Activated CD8-positive, alpha-beta T cell treated with anti-CD3 and anti-CD28 coated beads for 36 hours (primary cell): ENCODE measurements at regions not wholly inside any gene's neighbourhood (a gene's known extent, or its start where the extent isn't known, plus 50 kb on each side); places are given as distances from the start of the nearest gene placed in this dataset.

Experiments
- ATAC-seq: fragments of 200-7000 bp; cut with Tn5 transposase; one replicate; pipeline ENCODE4 v1.10.0; 2021; ENCODE audit warnings: mild to moderate bottlenecking, moderate library complexity
- CTCF ChIA-PET: fragments of 350-600 bp; sonication (Branson Sonifier 250); formaldehyde crosslinking; loops from one replicate; lab custom pipeline; 2021; ENCODE audit warnings: antibody characterized with exemption; lab: Charles Lee
- POLR2A ChIA-PET: fragments of 350-600 bp; sonication (Branson Sonifier 250); formaldehyde crosslinking; loops from one replicate; lab custom pipeline; 2021; ENCODE audit warnings: antibody characterized with exemption; lab: Charles Lee
- DNase-seq: peaks from one replicate; pipeline ENCODE4 v3.0.0-alpha.2; 2020
- H3K27ac Mint-ChIP-seq: one replicate; pipeline ENCODE4 v1.8.0; 2021; ENCODE audit warnings: mild to moderate bottlenecking, mixed read lengths
- H3K27me3 Mint-ChIP-seq: one replicate; pipeline ENCODE4 v1.8.0; 2021; ENCODE audit warnings: mixed read lengths
- H3K36me3 Mint-ChIP-seq: one replicate; pipeline ENCODE4 v1.8.0; 2021; ENCODE audit warnings: low read depth, mixed read lengths
- H3K4me1 Mint-ChIP-seq: one replicate; pipeline ENCODE4 v1.8.0; 2021; ENCODE audit warnings: low read depth, mixed read lengths
- H3K4me3 Mint-ChIP-seq: one replicate; pipeline ENCODE4 v1.8.0; 2021; ENCODE audit warnings: mild to moderate bottlenecking, moderate library complexity, mixed read lengths
- H3K9me3 Mint-ChIP-seq: one replicate; pipeline ENCODE4 v1.8.0; 2021; ENCODE audit warnings: mixed read lengths
- CTCF ChIP-seq: fragments of 200-600 bp; IDR thresholded peaks from one replicate; pipeline ENCODE4 v1.8.0; 2022; ENCODE audit warnings: antibody characterized with exemption, mild to moderate bottlenecking
- intact Hi-C: fragments of 100-400 bp; cut with micrococcal nuclease; formaldehyde crosslinking; loops from one replicate; pipeline ENCODE4 v1.10.0; 2022

GRCh38 chr6:93515736-93516135 lies 96.4 kb upstream of the EPHA7 start:
- no peak overlapping the region for H3K27ac Mint-ChIP-seq
- H3K9me3 Mint-ChIP-seq, result peaks cover 6% of the 10 kb centered on the region
- ATAC-seq (no peak), DNase-seq (no peak)
- no peak overlapping the region for H3K4me3 Mint-ChIP-seq
- no peak for TF ChIP-seq CTCF
- H3K36me3 Mint-ChIP-seq, result no peaks in the 10 kb centered on the region
- H3K27me3 Mint-ChIP-seq, result no peaks in the 10 kb centered on the region
- ChIA-PET CTCF (no interaction called here), POLR2A (no interaction called here)
- intact Hi-C loops, result no loop called here
- no peaks in the 10 kb centered on the region for H3K4me1 Mint-ChIP-seq

- CTCF ChIA-PET, result no interaction called here
These were observed 79.4 kb upstream of the EPHA7 start for GRCh38 chr6:93498713-93499112.

GRCh38 chr6:93496548-93496947 lies 77.2 kb upstream of the EPHA7 start:
- Mint-ChIP-seq H3K4me3 (no peak overlapping the region), H3K27ac (no peak overlapping the region), H3K4me1 (no peaks in the 10 kb centered on the region), H3K36me3 (no peaks in the 10 kb centered on the region), H3K9me3 (peaks cover 2% of the 10 kb centered on the region), H3K27me3 (no peaks in the 10 kb centered on the region)
- ATAC-seq (no peak), DNase-seq (no peak)
- TF ChIP-seq CTCF, result no peak
- POLR2A ChIA-PET, result no interaction called here
- intact Hi-C loops, result no loop called here
- CTCF ChIA-PET, result no interaction called here

More at GRCh38 chr6:93498713-93499112, 79.4 kb upstream of the EPHA7 start:
- ATAC-seq (no peak), DNase-seq (no peak)
- H3K9me3 Mint-ChIP-seq, result peaks cover 2% of the 10 kb centered on the region
- no peak for TF ChIP-seq CTCF
- intact Hi-C loops, result no loop called here
- H3K4me1 Mint-ChIP-seq, result no peaks in the 10 kb centered on the region
- H3K27ac Mint-ChIP-seq, result no peak overlapping the region
- POLR2A ChIA-PET, result no interaction called here
- H3K27me3 Mint-ChIP-seq, result no peaks in the 10 kb centered on the region
- H3K4me3 Mint-ChIP-seq, result no peak overlapping the region
- H3K36me3 Mint-ChIP-seq, result no peaks in the 10 kb centered on the region

GRCh38 chr6:93494057-93494456 lies 74.7 kb upstream of the EPHA7 start:
- Mint-ChIP-seq H3K27me3 (no peaks in the 10 kb centered on the region), H3K36me3 (no peaks in the 10 kb centered on the region), H3K4me3 (no peak overlapping the region), H3K27ac (no peak overlapping the region), H3K9me3 (peaks cover 2% of the 10 kb centered on the region), H3K4me1 (no peaks in the 10 kb centered on the region)
- DNase-seq (no peak), ATAC-seq (no peak)
- TF ChIP-seq CTCF, result no peak
- ChIA-PET CTCF (no interaction called here), POLR2A (no interaction called here)
- intact Hi-C loops, result no loop called here

- ATAC-seq (no peak), DNase-seq (no peak)
- H3K27ac Mint-ChIP-seq, result no peak overlapping the region
- no peak for TF ChIP-seq CTCF
- H3K4me1 Mint-ChIP-seq, result no peaks in the 10 kb centered on the region
- ChIA-PET CTCF (no interaction called here), POLR2A (no interaction called here)
- intact Hi-C loops, result no loop called here
- no peaks in the 10 kb centered on the region for H3K36me3 Mint-ChIP-seq
- no peak overlapping the region for H3K4me3 Mint-ChIP-seq
- H3K27me3 Mint-ChIP-seq, result no peaks in the 10 kb centered on the region
- H3K9me3 Mint-ChIP-seq, result peaks cover 1% of the 10 kb centered on the region
These were observed 55.4 kb upstream of the EPHA7 start for GRCh38 chr6:93474733-93475179.
